ENCODE measurements at regions not wholly inside any gene's neighbourhood (a gene's known extent, or its start where the extent isn't known, plus 50 kb on each side); places are given as distances from the start of the nearest gene placed in this dataset.

GRCh38 chr7:156450473-156450872 lies 190.1 kb upstream of the RNF32 start:
- TF ChIP-seq CTCF (conservative IDR thresholded peaks at IDR 0.05) (no peak), ZFX (IDR thresholded peaks at IDR 0.05) (no peak)

Data from C4-2B (cell line).